Sigmoid colon (tissue), 4 donors: ENCODE measurements at regions not wholly inside any gene's neighbourhood (a gene's known extent, or its start where the extent isn't known, plus 50 kb on each side); places are given as distances from the start of the nearest gene placed in this dataset.

Experiments
- CTCF ChIP-seq, 4 experiments: fragments of 450-650 bp in 3 of 4; fragments of 200-600 bp in 1 of 4; IDR thresholded peaks; one replicate each; pipeline ENCODE4 v1.5.1; 2016 to 2019; ENCODE audit warnings: antibody characterized with exemption in 4 of 4, mild to moderate bottlenecking in 3 of 4, moderate library complexity in 2 of 4
- EP300 ChIP-seq, 4 donors: sonication (generic); formaldehyde crosslinking; IDR thresholded peaks; one replicate each; pipeline ENCODE4 v1.6.1; 2017; ENCODE audit warnings: antibody characterized with exemption in 4 of 4
- POLR2A ChIP-seq, 2 donors: fragments of 450-650 bp; IDR thresholded peaks; one replicate each; pipeline ENCODE4 v1.6.1; 2016; ENCODE audit warnings: antibody characterized with exemption in 2 of 2, mild to moderate bottlenecking in 2 of 2, moderate library complexity in 2 of 2

GRCh38 chr10:52986125-52986524, 213.5 kb upstream of the MBL2 start:
- no peak for TF ChIP-seq CTCF (IDR thresholded peaks at IDR 0.05)
- no peak for TF ChIP-seq POLR2A (IDR thresholded peaks at IDR 0.05)
- no peak for TF ChIP-seq EP300 (IDR thresholded peaks at IDR 0.05)
